ENCODE measurements at regions not wholly inside any gene's neighbourhood (a gene's known extent, or its start where the extent isn't known, plus 50 kb on each side); places are given as distances from the start of the nearest gene placed in this dataset.

DNA sequence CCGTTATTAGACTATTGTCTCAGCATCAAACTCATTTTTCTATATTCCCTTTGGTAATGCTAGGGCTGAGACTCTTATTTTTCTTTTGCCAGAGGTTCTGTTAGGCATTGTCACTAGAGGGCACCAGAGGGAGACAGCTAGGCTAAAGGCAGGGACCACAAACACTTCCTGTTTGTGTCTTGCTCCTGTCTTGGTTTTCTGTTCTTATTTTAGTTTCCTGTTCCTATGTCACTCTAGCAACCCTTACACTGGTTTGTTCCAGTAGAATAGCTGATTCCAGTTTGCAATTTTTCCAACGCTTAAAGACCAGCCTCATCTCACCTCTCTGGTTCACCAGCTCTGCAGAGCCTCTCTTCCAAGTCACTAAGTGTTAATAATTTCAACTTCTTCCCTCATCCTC lies 772.0 kb downstream of the DIAPH3 start:
- CTCF ChIA-PET: interaction anchor here (0.6 to 1.2 kb wide), 3 partner anchors 50 to 288 kb away, joined by 3 to 7 read pairs (median 4); no protein-coding TSS in a partner anchor
- intact Hi-C loops (cut with micrococcal nuclease): loop anchor here (1.0 to 5.0 kb wide), 3 partner anchors 287 to 516 kb away; no protein-coding TSS in a partner anchor
- no peak overlapping the region for H3K4me2 ChIP-seq (ENCODE audit: low read length)
- no peaks in the 10 kb centered on the region for H3K79me2 ChIP-seq (ENCODE audit: low read length)
- POLR2A ChIA-PET (ENCODE audit: unreplicated experiment): no interaction called here
- no peaks in the 10 kb centered on the region for H3K27me3 ChIP-seq (ENCODE audit: low read length)
- no peaks in the 10 kb centered on the region for H3K9me2 ChIP-seq (replicated peaks; ENCODE audit: low read length)
- no peaks in the 10 kb centered on the region for H3F3A ChIP-seq (ENCODE audit: low read length, unreplicated experiment)
- H3K9ac ChIP-seq (ENCODE audit: low read length): no peak overlapping the region
- ATAC-seq (peak; percentile 74), DNase-seq (peak; percentile 62)
- no peaks in the 10 kb centered on the region for H3K9me3 ChIP-seq (ENCODE audit: low read length)
- no peaks in the 10 kb centered on the region for H3K36me3 ChIP-seq (ENCODE audit: low read depth, low read length)
- no peak overlapping the region for H3K4me3 ChIP-seq (ENCODE audit: low read length)
- no peak overlapping the region for H2AFZ ChIP-seq (ENCODE audit: low read length)
- no peak for TF ChIP-seq EZH2 (IDR thresholded peaks at IDR 0.05; ENCODE audit: low read length, unreplicated experiment)
- no peak for TF ChIP-seq EZH2phosphoT487 (IDR thresholded peaks at IDR 0.05; ENCODE audit: borderline replicate concordance, low read length)
- TF ChIP-seq CTCF (conservative IDR thresholded peaks at IDR 0.05; ENCODE audit: low read depth, low read length): peak; percentile 77
- no TSS peak for BruUV-seq (replicated peaks)
- no peaks in the 10 kb centered on the region for H3K4me1 ChIP-seq (ENCODE audit: insufficient read depth, low read length)
- no peak overlapping the region for H3K27ac ChIP-seq (ENCODE audit: low read length)
- no peaks in the 10 kb centered on the region for H4K20me1 ChIP-seq (ENCODE audit: low read length)

DNA sequence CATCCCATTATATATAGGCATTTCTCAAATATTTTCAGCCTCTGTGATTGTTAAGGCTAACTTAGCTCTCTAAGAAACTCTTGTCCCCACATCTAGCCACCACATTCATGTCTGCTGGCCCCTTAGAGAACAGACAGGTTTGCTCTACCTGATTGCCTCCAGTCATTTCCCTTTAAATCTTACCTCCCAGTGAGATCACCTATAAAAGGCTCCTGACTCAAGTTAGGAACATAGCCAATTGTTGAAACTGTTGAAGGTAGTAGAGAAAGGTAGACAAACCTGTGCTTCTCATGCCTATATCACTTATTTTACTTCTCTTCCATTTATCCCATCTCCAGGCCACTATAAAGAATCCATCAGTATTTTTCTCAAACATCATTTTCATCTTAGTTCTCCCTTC lies 771.4 kb downstream of the DIAPH3 start:
- no peak overlapping the region for H2AFZ ChIP-seq (ENCODE audit: low read length)
- intact Hi-C loops (cut with micrococcal nuclease): loop anchor here (5.0 kb wide), 2 partner anchors 380 to 515 kb away; no protein-coding TSS in a partner anchor
- POLR2A ChIA-PET (ENCODE audit: unreplicated experiment): no interaction called here
- no peak overlapping the region for H3K4me3 ChIP-seq (ENCODE audit: low read length)
- BruUV-seq (replicated peaks): no TSS peak
- H3K79me2 ChIP-seq (ENCODE audit: low read length): no peaks in the 10 kb centered on the region
- H3K27ac ChIP-seq (ENCODE audit: low read length): no peak overlapping the region
- no peaks in the 10 kb centered on the region for H3K27me3 ChIP-seq (ENCODE audit: low read length)
- ATAC-seq (no peak), DNase-seq (no peak)
- H3K9ac ChIP-seq (ENCODE audit: low read length): no peak overlapping the region
- H3K4me2 ChIP-seq (ENCODE audit: low read length): no peak overlapping the region
- H3K9me2 ChIP-seq (replicated peaks; ENCODE audit: low read length): no peaks in the 10 kb centered on the region
- H3F3A ChIP-seq (ENCODE audit: low read length, unreplicated experiment): no peaks in the 10 kb centered on the region
- H3K4me1 ChIP-seq (ENCODE audit: insufficient read depth, low read length): no peaks in the 10 kb centered on the region
- TF ChIP-seq EZH2phosphoT487 (IDR thresholded peaks at IDR 0.05; ENCODE audit: borderline replicate concordance, low read length) (no peak), CTCF (conservative IDR thresholded peaks at IDR 0.05; ENCODE audit: low read depth, low read length) (no peak), EZH2 (IDR thresholded peaks at IDR 0.05; ENCODE audit: low read length, unreplicated experiment) (no peak)
- CTCF ChIA-PET: interaction anchor here (0.6 to 1.2 kb wide), 3 partner anchors 49 to 288 kb away, joined by 3 to 7 read pairs (median 4); no protein-coding TSS in a partner anchor
- H3K9me3 ChIP-seq (ENCODE audit: low read length): no peaks in the 10 kb centered on the region
- H3K36me3 ChIP-seq (ENCODE audit: low read depth, low read length): no peaks in the 10 kb centered on the region
- no peaks in the 10 kb centered on the region for H4K20me1 ChIP-seq (ENCODE audit: low read length)

- Histone ChIP-seq H3K9me3 (ENCODE audit: low read length) (no peaks in the 10 kb centered on the region), H4K20me1 (ENCODE audit: low read length) (no peaks in the 10 kb centered on the region), H3K4me2 (ENCODE audit: low read length) (no peak overlapping the region), H3K36me3 (ENCODE audit: low read depth, low read length) (no peaks in the 10 kb centered on the region), H3K9ac (ENCODE audit: low read length) (no peak overlapping the region), H3K9me2 (replicated peaks; ENCODE audit: low read length) (no peaks in the 10 kb centered on the region), H3K4me3 (ENCODE audit: low read length) (no peak overlapping the region), H3K79me2 (ENCODE audit: low read length) (no peaks in the 10 kb centered on the region), H3K27me3 (ENCODE audit: low read length) (no peaks in the 10 kb centered on the region), H2AFZ (ENCODE audit: low read length) (no peak overlapping the region), H3F3A (ENCODE audit: low read length, unreplicated experiment) (no peaks in the 10 kb centered on the region), H3K27ac (ENCODE audit: low read length) (no peak overlapping the region), H3K4me1 (ENCODE audit: insufficient read depth, low read length) (no peaks in the 10 kb centered on the region)
- DNase-seq: no peak
- no peak for TF ChIP-seq EZH2phosphoT487 (IDR thresholded peaks at IDR 0.05; ENCODE audit: borderline replicate concordance, low read length)
- TF ChIP-seq CTCF (conservative IDR thresholded peaks at IDR 0.05; ENCODE audit: low read depth, low read length): no peak
- no peak for TF ChIP-seq EZH2 (IDR thresholded peaks at IDR 0.05; ENCODE audit: low read length, unreplicated experiment)
- no TSS peak for BruUV-seq (replicated peaks)
- CTCF ChIA-PET: no interaction called here
- POLR2A ChIA-PET (ENCODE audit: unreplicated experiment): no interaction called here
- ATAC-seq: no peak
- intact Hi-C loops (cut with micrococcal nuclease): loop anchor here (5.0 kb wide), 2 partner anchors 378 to 513 kb away; no protein-coding TSS in a partner anchor
Observed at GRCh38 chr13:59394496-59394895, 769.2 kb downstream of the DIAPH3 start.
